ENCODE measurements at regions not wholly inside any gene's neighbourhood (a gene's known extent, or its start where the extent isn't known, plus 50 kb on each side); places are given as distances from the start of the nearest gene placed in this dataset.

DNA sequence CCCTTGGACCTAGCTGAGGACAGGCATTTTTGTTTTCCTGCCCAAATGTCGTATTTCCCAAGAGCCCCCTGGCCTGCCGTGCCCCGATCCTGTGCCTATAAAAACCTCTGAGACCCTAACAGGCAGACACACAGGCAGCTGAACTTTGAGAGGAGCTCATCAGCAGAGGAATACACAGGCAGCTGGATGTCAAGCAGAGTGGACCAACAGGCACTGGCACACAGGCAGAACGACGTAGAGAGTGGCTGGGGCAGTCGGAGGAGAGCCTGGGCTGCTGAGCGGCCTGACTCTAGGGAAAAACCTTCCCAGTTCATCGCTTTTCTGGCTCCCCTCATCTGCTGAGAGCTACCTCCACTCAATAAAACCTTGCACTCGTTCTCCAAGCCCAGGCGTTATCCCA lies 896.1 kb downstream of the PCDH18 start:
- ATAC-seq (no peak), DNase-seq (no peak)
- Histone ChIP-seq H3K4me3 (no peak overlapping the region), H3K4me1 (no peaks in the 10 kb centered on the region), H3K36me3 (no peaks in the 10 kb centered on the region), H3K27me3 (no peaks in the 10 kb centered on the region), H3K27ac (no peak overlapping the region), H3K9me3 (no peaks in the 10 kb centered on the region)
- TF ChIP-seq CTCF (IDR thresholded peaks at IDR 0.05 in 4 of 5, conservative IDR thresholded peaks at IDR 0.05 in 1 of 5) (no peak), POLR2A (IDR thresholded peaks at IDR 0.05) (no peak)
- in situ Hi-C loops (cut with MboI; ENCODE audit: low sequenced_read_pairs in 4 of 4): no loop called here
- intact Hi-C loops (cut with DNase I; ENCODE audit: low total_unique reads): no loop called here

GRCh38 chr4:136634121-136634520 lies 898.2 kb downstream of the PCDH18 start:
- Histone ChIP-seq H3K4me3 (no peak overlapping the region), H3K9me3 (no peaks in the 10 kb centered on the region), H3K27ac (no peak overlapping the region), H3K27me3 (no peaks in the 10 kb centered on the region), H3K36me3 (no peaks in the 10 kb centered on the region), H3K4me1 (no peaks in the 10 kb centered on the region)
- ATAC-seq (no peak), DNase-seq (no peak)
- no peak for TF ChIP-seq POLR2A (IDR thresholded peaks at IDR 0.05)
- no peak for TF ChIP-seq CTCF (IDR thresholded peaks at IDR 0.05 in 4 of 5, conservative IDR thresholded peaks at IDR 0.05 in 1 of 5)
- intact Hi-C loops (cut with DNase I; ENCODE audit: low total_unique reads) (no loop called here), in situ Hi-C loops (cut with MboI; ENCODE audit: low sequenced_read_pairs in 4 of 4) (no loop called here)

DNA sequence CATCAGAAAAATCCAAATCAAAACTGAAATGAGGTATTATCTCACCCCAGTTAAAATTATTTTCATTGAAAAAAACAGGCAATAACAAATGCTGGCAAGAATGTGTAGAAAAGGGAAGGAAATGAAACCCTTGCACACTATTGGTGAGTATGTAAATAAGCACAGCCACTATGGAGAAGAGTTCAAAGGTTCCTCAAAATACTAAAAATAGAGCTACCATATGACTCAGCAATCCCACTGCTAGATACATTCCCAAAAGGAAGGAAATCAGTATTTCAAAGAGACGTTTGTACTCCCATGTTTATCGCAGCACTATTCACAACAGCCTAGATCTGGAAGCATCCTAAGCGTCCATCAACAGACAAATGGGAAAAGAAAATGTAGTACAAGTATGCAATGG lies 932.4 kb downstream of the PCDH18 start:
- Histone ChIP-seq H3K27ac (no peak overlapping the region), H3K4me1 (no peaks in the 10 kb centered on the region), H3K27me3 (no peaks in the 10 kb centered on the region), H3K4me3 (no peak overlapping the region), H3K9me3 (no peaks in the 10 kb centered on the region), H3K36me3 (no peaks in the 10 kb centered on the region)
- no peak for ATAC-seq
- DNase-seq: no peak
- no peak for TF ChIP-seq POLR2A (IDR thresholded peaks at IDR 0.05)
- no peak for TF ChIP-seq CTCF (IDR thresholded peaks at IDR 0.05 in 4 of 5, conservative IDR thresholded peaks at IDR 0.05 in 1 of 5)
- intact Hi-C loops (cut with DNase I; ENCODE audit: low total_unique reads): no loop called here
- in situ Hi-C loops (cut with MboI; ENCODE audit: low sequenced_read_pairs in 4 of 4): no loop called here

- in situ Hi-C loops (cut with MboI; ENCODE audit: low sequenced_read_pairs in 4 of 4) (no loop called here), intact Hi-C loops (cut with DNase I; ENCODE audit: low total_unique reads) (no loop called here)
- no peaks in the 10 kb centered on the region for H3K4me1 ChIP-seq
- no peaks in the 10 kb centered on the region for H3K36me3 ChIP-seq
- no peaks in the 10 kb centered on the region for H3K9me3 ChIP-seq
- ATAC-seq (no peak), DNase-seq (no peak)
- no peaks in the 10 kb centered on the region for H3K27me3 ChIP-seq
- no peak overlapping the region for H3K4me3 ChIP-seq
- H3K27ac ChIP-seq: no peak overlapping the region
- no peak for TF ChIP-seq POLR2A (IDR thresholded peaks at IDR 0.05)
- TF ChIP-seq CTCF (IDR thresholded peaks at IDR 0.05 in 4 of 5, conservative IDR thresholded peaks at IDR 0.05 in 1 of 5): no peak
These were observed 941.9 kb downstream of the PCDH18 start for GRCh38 chr4:136590440-136590839.

GRCh38 chr4:136583567-136583966 lies 948.7 kb downstream of the PCDH18 start:
- Histone ChIP-seq H3K27ac (no peak overlapping the region), H3K27me3 (no peaks in the 10 kb centered on the region), H3K4me1 (no peaks in the 10 kb centered on the region), H3K9me3 (no peaks in the 10 kb centered on the region), H3K36me3 (no peaks in the 10 kb centered on the region), H3K4me3 (no peak overlapping the region)
- intact Hi-C loops (cut with DNase I; ENCODE audit: low total_unique reads) (no loop called here), in situ Hi-C loops (cut with MboI; ENCODE audit: low sequenced_read_pairs in 4 of 4) (no loop called here)
- TF ChIP-seq CTCF (IDR thresholded peaks at IDR 0.05 in 4 of 5, conservative IDR thresholded peaks at IDR 0.05 in 1 of 5): no peak
- TF ChIP-seq POLR2A (IDR thresholded peaks at IDR 0.05): no peak
- no peak for ATAC-seq
- DNase-seq: no peak
